ENCODE measurements at regions not wholly inside any gene's neighbourhood (a gene's known extent, or its start where the extent isn't known, plus 50 kb on each side); places are given as distances from the start of the nearest gene placed in this dataset.

- no peak for DNase-seq (ENCODE audit: low read depth)
Measured at GRCh38 chr10:111515706-111516105, 438.9 kb downstream of the ADRA2A start.

- DNase-seq (ENCODE audit: low read depth), result no peak
Measured at GRCh38 chr10:111516144-111516543, 439.3 kb downstream of the ADRA2A start.

GRCh38 chr10:111522141-111522540 is 445.3 kb downstream of the ADRA2A start:
- no peak for DNase-seq (ENCODE audit: low read depth)

- DNase-seq (ENCODE audit: low read depth), result no peak
Measured at GRCh38 chr10:111522551-111522950, 445.7 kb downstream of the ADRA2A start.

- no peak for DNase-seq (ENCODE audit: low read depth)
Measured at GRCh38 chr10:111523016-111523415, 446.2 kb downstream of the ADRA2A start.

- DNase-seq (ENCODE audit: low read depth), result no peak
Measured at GRCh38 chr10:111524134-111524533, 447.3 kb downstream of the ADRA2A start.

- no peak for DNase-seq (ENCODE audit: low read depth)
Measured at GRCh38 chr10:111525696-111526095, 448.9 kb downstream of the ADRA2A start.

GRCh38 chr10:111531690-111532089 is 454.9 kb downstream of the ADRA2A start:
- no peak for DNase-seq (ENCODE audit: low read depth)

GRCh38 chr10:111532139-111532538 is 455.3 kb downstream of the ADRA2A start:
- DNase-seq (ENCODE audit: low read depth), result no peak

GRCh38 chr10:111539246-111539645 is 462.4 kb downstream of the ADRA2A start:
- DNase-seq (ENCODE audit: low read depth), result no peak

- DNase-seq (ENCODE audit: low read depth), result no peak
Measured at GRCh38 chr10:111543854-111544253, 467.0 kb downstream of the ADRA2A start.

GRCh38 chr10:111545861-111546605 is 469.2 kb downstream of the ADRA2A start:
- no peak for DNase-seq (ENCODE audit: low read depth)

GRCh38 chr10:111548084-111548726 is 471.4 kb downstream of the ADRA2A start:
- no peak for DNase-seq (ENCODE audit: low read depth)

GRCh38 chr10:111551001-111551400 is 474.2 kb downstream of the ADRA2A start:
- no peak for DNase-seq (ENCODE audit: low read depth)

- no peak for DNase-seq (ENCODE audit: low read depth)
Measured at GRCh38 chr10:111556666-111557065, 479.8 kb downstream of the ADRA2A start.

- DNase-seq (ENCODE audit: low read depth), result no peak
Measured at GRCh38 chr10:111558211-111558610, 481.4 kb downstream of the ADRA2A start.

- DNase-seq (ENCODE audit: low read depth), result no peak
Measured at GRCh38 chr10:111560027-111560426, 483.2 kb downstream of the ADRA2A start.

- DNase-seq (ENCODE audit: low read depth), result no peak
Measured at GRCh38 chr10:111561124-111561523, 484.3 kb downstream of the ADRA2A start.

- DNase-seq (ENCODE audit: low read depth), result no peak
Measured at GRCh38 chr10:111565542-111565941, 488.7 kb downstream of the ADRA2A start.

GRCh38 chr10:111578076-111578475 is 501.2 kb downstream of the ADRA2A start:
- DNase-seq (ENCODE audit: low read depth), result no peak

GRCh38 chr10:111579473-111579872 is 502.6 kb downstream of the ADRA2A start:
- no peak for DNase-seq (ENCODE audit: low read depth)

- no peak for DNase-seq (ENCODE audit: low read depth)
Measured at GRCh38 chr10:111590703-111591102, 513.9 kb downstream of the ADRA2A start.

GRCh38 chr10:111593578-111593977 is 516.7 kb downstream of the ADRA2A start:
- DNase-seq (ENCODE audit: low read depth), result no peak

- DNase-seq (ENCODE audit: low read depth), result no peak
Measured at GRCh38 chr10:111595173-111595572, 518.3 kb downstream of the ADRA2A start.
